K562 (cell line): ENCODE measurements at regions not wholly inside any gene's neighbourhood (a gene's known extent, or its start where the extent isn't known, plus 50 kb on each side); places are given as distances from the start of the nearest gene placed in this dataset.

ENCODE experiments used
- ATAC-seq: fragments of 200-7000 bp; cut with Tn5 transposase; 3 replicates; pipeline ENCODE4 v1.9.1; 2020; ENCODE audit warnings: moderate library complexity
- BruUV-seq: library from RNA; stranded (reverse); fragments of 400-500 nt; replicated peaks from 2 replicates; lab custom pipeline; 2021; lab: Mats Ljungman, UMichigan
- CTCF ChIA-PET: fragments of 300-600 bp; formaldehyde crosslinking; extraction: SDS; loops from one replicate; lab custom pipeline; 2021; ENCODE audit warnings: low intra/inter-chr PET ratio; lab: Yijun Ruan, JAX
- POLR2A ChIA-PET: fragments of 300-600, 350-650 bp; sonication (Branson Sonifier 250); formaldehyde crosslinking; extraction: SDS; loops from one replicate; lab custom pipeline; 2021; ENCODE audit warnings: antibody characterized with exemption, inconsistent platforms; lab: Yijun Ruan, JAX
- DNase-seq, 4 experiments: peaks; one replicate each; pipeline versions ENCODE4 v3.0.0 to v3.0.0-alpha.2; 2011 to 2018; ENCODE audit warnings: low spot score in 3 of 4, mixed read lengths in 3 of 4; ENCODE audit errors: extremely low read depth in 1 of 4
- FAIRE-seq: peaks from 2 replicates; lab custom pipeline; 2011; peaks lifted over from hg19 to GRCh38; lab: Jason Lieb, UNC
- H2AFZ ChIP-seq: 2 replicates; pipeline ENCODE4 v1.6.0; 2011; ENCODE audit warnings: low read depth, low read length, control low read depth, inconsistent platforms
- H3K27ac ChIP-seq: fragments of 200-600 bp; 3 replicates; pipeline ENCODE4 v1.8.0; 2011; ENCODE audit warnings: low read depth, mild to moderate bottlenecking, control low read depth, inconsistent platforms, low read length, moderate library complexity, mixed read lengths; ENCODE audit errors: extremely low read depth
- H3K27me3 ChIP-seq, 2 experiments: fragments of 300-600 bp in 1 of 2; 2 replicates in 1 of 2; 3 replicates in 1 of 2; pipeline versions ENCODE4 v1.6.0 to v1.8.0; 2011; ENCODE audit warnings: inconsistent platforms in 2 of 2, low read length in 2 of 2, mild to moderate bottlenecking in 1 of 2, mixed read lengths in 1 of 2, moderate library complexity in 1 of 2; ENCODE audit not compliant: control insufficient read depth in 2 of 2, insufficient read depth in 2 of 2
- H3K36me3 ChIP-seq: fragments of 300-600 bp; 3 replicates; pipeline ENCODE4 v1.8.0; 2011; ENCODE audit warnings: mild to moderate bottlenecking, low read length, inconsistent platforms; ENCODE audit not compliant: control insufficient read depth, insufficient read depth
- H3K4me1 ChIP-seq, 2 experiments: fragments of 200-600 bp in 1 of 2; replicated peaks in 1 of 2; 2 replicates in 1 of 2; 3 replicates in 1 of 2; pipeline versions ENCODE4 v1.5.1 to v1.8.0; 2011; ENCODE audit warnings: inconsistent platforms in 2 of 2, low read length in 2 of 2, mild to moderate bottlenecking in 1 of 2, mixed read lengths in 1 of 2, moderate library complexity in 1 of 2; ENCODE audit not compliant: control insufficient read depth in 2 of 2, insufficient read depth in 2 of 2
- H3K4me2 ChIP-seq: 2 replicates; pipeline ENCODE4 v1.6.1; 2011; ENCODE audit warnings: low read length, control low read depth, inconsistent platforms, mixed read lengths; ENCODE audit not compliant: insufficient read depth
- H3K4me3 ChIP-seq: fragments of 200-600 bp; sonication (generic), shearing (Covaris generic); 2 replicates; pipeline ENCODE4 v1.5.1; 2016; ENCODE audit warnings: control low read depth, inconsistent platforms
- H3K79me2 ChIP-seq: fragments of 200-600 bp; 3 replicates; pipeline ENCODE4 v1.8.0; 2011; ENCODE audit warnings: low read length, inconsistent platforms; ENCODE audit not compliant: control insufficient read depth, insufficient read depth
- H3K9ac ChIP-seq, 2 experiments: 2 replicates each; pipeline versions ENCODE4 v1.6.0 to v1.6.1; 2011; ENCODE audit warnings: low read depth in 2 of 2, low read length in 2 of 2, control low read depth in 1 of 2, inconsistent platforms in 1 of 2, mild to moderate bottlenecking in 1 of 2, mixed read lengths in 1 of 2; ENCODE audit not compliant: insufficient read depth in 1 of 2
- H3K9me1 ChIP-seq: one replicate; pipeline ENCODE4 v1.6.0; 2011; ENCODE audit warnings: inconsistent platforms, mild to moderate bottlenecking, low read length, moderate library complexity; ENCODE audit not compliant: control insufficient read depth, insufficient read depth
- H3K9me3 ChIP-seq: replicated peaks from 2 replicates; pipeline ENCODE4 v1.5.1; 2011; ENCODE audit warnings: low read depth, low read length, inconsistent platforms; ENCODE audit not compliant: control insufficient read depth, insufficient read depth
- H4K20me1 ChIP-seq: replicated peaks from 2 replicates; pipeline ENCODE4 v1.6.1; 2011; ENCODE audit warnings: low read length, inconsistent platforms, mixed read lengths; ENCODE audit not compliant: control insufficient read depth, insufficient read depth
- ELF4 ChIP-seq: fragments of 450-650 bp; formaldehyde crosslinking; IDR thresholded peaks from 2 replicates; pipeline ENCODE4 v1.4.0; 2022; ENCODE audit warnings: missing genetic modification characterization
- SETDB1 ChIP-seq: IDR thresholded peaks from one replicate; pipeline ENCODE4 v1.6.1; 2012; ENCODE audit warnings: low read length, control low read depth, inconsistent platforms
- ZNF174 ChIP-seq: fragments of 250-450 bp; sonication (Bioruptor Pico); IDR thresholded peaks from 2 replicates; pipeline ENCODE4 v1.4.0; 2020; ENCODE audit warnings: mild to moderate bottlenecking
- WGBS: fragments of 100-300 bp; shearing (Covaris generic); methylation state at CpG from one replicate; pipeline ENCODE4 v1.1.6; 2016; ENCODE audit warnings: low coverage, mixed read lengths; ENCODE audit not compliant: insufficient coverage; ENCODE audit errors: missing lambda C conversion rate; 5-methylcytosine and 5-hydroxymethylcytosine counted together
- in situ Hi-C: fragments of 300-500 bp; cut with MboI; formaldehyde crosslinking; loops from 4 replicates; pipeline ENCODE4 v1.15.0; 2018; ENCODE audit warnings: inconsistent platforms, mixed read lengths
- intact Hi-C: fragments of 100-400 bp; cut with micrococcal nuclease; formaldehyde crosslinking; loops from 2 replicates; pipeline ENCODE4 v1.14.2; 2022
- TF ChIP-seq, protein P1 (sequence below): fragments of 250-450 bp; sonication (Bioruptor Pico); IDR thresholded peaks from 2 replicates; pipeline ENCODE4 v1.5.0; 2021; ENCODE audit warnings: mild to moderate bottlenecking, borderline replicate concordance

- DNase-seq (no peak), FAIRE-seq (no peak), ATAC-seq (no peak)
- in situ Hi-C loops, result no loop called here
- CTCF ChIA-PET, result no interaction called here
- H3K27ac ChIP-seq, result no peak overlapping the region
- no peak overlapping the region for H3K9ac ChIP-seq
- no peaks in the 10 kb centered on the region for H3K27me3 ChIP-seq
- no peak overlapping the region for H3K4me3 ChIP-seq
- no peaks in the 10 kb centered on the region for H3K36me3 ChIP-seq
- no peak overlapping the region for H2AFZ ChIP-seq
- no peaks in the 10 kb centered on the region for H3K79me2 ChIP-seq
- no TSS peak for BruUV-seq
- no peaks in the 10 kb centered on the region for H3K9me1 ChIP-seq
- intact Hi-C loops, result no loop called here
- H3K9me3 ChIP-seq, result no peaks in the 10 kb centered on the region
- H4K20me1 ChIP-seq, result no peaks in the 10 kb centered on the region
- TF ChIP-seq SETDB1, result no peak
- no peak for TF ChIP-seq ZNF174 (CRISPR knock-in tag)
- TF ChIP-seq ELF4, result no peak
- TF ChIP-seq, protein P1, sequence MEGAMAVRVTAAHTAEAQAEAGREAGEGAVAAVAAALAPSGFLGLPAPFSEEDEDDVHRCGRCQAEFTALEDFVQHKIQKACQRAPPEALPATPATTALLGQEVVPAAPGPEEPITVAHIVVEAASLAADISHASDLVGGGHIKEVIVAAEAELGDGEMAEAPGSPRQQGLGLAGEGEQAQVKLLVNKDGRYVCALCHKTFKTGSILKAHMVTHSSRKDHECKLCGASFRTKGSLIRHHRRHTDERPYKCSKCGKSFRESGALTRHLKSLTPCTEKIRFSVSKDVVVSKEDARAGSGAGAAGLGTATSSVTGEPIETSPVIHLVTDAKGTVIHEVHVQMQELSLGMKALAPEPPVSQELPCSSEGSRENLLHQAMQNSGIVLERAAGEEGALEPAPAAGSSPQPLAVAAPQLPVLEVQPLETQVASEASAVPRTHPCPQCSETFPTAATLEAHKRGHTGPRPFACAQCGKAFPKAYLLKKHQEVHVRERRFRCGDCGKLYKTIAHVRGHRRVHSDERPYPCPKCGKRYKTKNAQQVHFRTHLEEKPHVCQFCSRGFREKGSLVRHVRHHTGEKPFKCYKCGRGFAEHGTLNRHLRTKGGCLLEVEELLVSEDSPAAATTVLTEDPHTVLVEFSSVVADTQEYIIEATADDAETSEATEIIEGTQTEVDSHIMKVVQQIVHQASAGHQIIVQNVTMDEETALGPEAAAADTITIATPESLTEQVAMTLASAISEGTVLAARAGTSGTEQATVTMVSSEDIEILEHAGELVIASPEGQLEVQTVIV (CRISPR knock-in tag), result no peak
- WGBS, result 3% methylated on average over 4 of the region's 4 CpGs
- H3K4me2 ChIP-seq, result no peak overlapping the region
- no peaks in the 10 kb centered on the region for H3K4me1 ChIP-seq
- POLR2A ChIA-PET, result no interaction called here
Observed at GRCh38 chr2:228840743-228841114, 430.4 kb downstream of the PID1 start.
